T47D (cell line): ENCODE measurements at regions not wholly inside any gene's neighbourhood (a gene's known extent, or its start where the extent isn't known, plus 50 kb on each side); places are given as distances from the start of the nearest gene placed in this dataset.
"Not testable (repeated sequence)": the region's sequence is repeated elsewhere in the genome, so short reads cannot be mapped to it uniquely, and the experiment has no call there.

Experiments used
- DNase-seq, 2 experiments: peaks; one replicate each; pipeline versions ENCODE4 v3.0.0 to v3.0.0-alpha.2; 2011 to 2012; ENCODE audit warnings: low read depth in 1 of 2, low spot score in 1 of 2
- JUND ChIP-seq: IDR thresholded peaks from 2 replicates; pipeline ENCODE4 v1.6.1; 2012; ENCODE audit warnings: low read depth
- in situ Hi-C: cut with HindIII; loops from 2 replicates; pipeline ENCODE4 v1.10.0; 2016; ENCODE audit warnings: low sequenced_read_pairs, low pct_unique_long_range_greater_than_20kb

GRCh38 chr5:92215116-92215515, 832.0 kb upstream of the ARRDC3 start:
- in situ Hi-C loops: no loop called here
- no peak for DNase-seq
- no peak for TF ChIP-seq JUND

- TF ChIP-seq JUND: no peak
- in situ Hi-C loops: no loop called here
- DNase-seq: no peak
Observed at GRCh38 chr5:92208265-92208664, 825.1 kb upstream of the ARRDC3 start.

- TF ChIP-seq JUND: no peak
- in situ Hi-C loops: no loop called here
- DNase-seq: no peak
Observed at GRCh38 chr5:92207151-92207550, 824.0 kb upstream of the ARRDC3 start.

GRCh38 chr5:92206681-92207080, 823.6 kb upstream of the ARRDC3 start:
- no peak for DNase-seq
- no peak for TF ChIP-seq JUND
- in situ Hi-C loops: no loop called here

GRCh38 chr5:92199035-92199434, 815.9 kb upstream of the ARRDC3 start:
- in situ Hi-C loops, DNase-seq: not testable (repeated sequence)

GRCh38 chr5:92181656-92182055, 798.5 kb upstream of the ARRDC3 start:
- DNase-seq: no peak
- TF ChIP-seq JUND: no peak
- in situ Hi-C loops: no loop called here

- in situ Hi-C loops: no loop called here
- DNase-seq: no peak
- no peak for TF ChIP-seq JUND
Observed at GRCh38 chr5:92180391-92180790, 797.3 kb upstream of the ARRDC3 start.

GRCh38 chr5:92179651-92180050, 796.5 kb upstream of the ARRDC3 start:
- in situ Hi-C loops: no loop called here
- TF ChIP-seq JUND: no peak
- no peak for DNase-seq

GRCh38 chr5:92177926-92178487, 794.9 kb upstream of the ARRDC3 start:
- TF ChIP-seq JUND: no peak
- no peak for DNase-seq
- in situ Hi-C loops: no loop called here

- TF ChIP-seq JUND: no peak
Observed at GRCh38 chr5:92163906-92164305, 780.8 kb upstream of the ARRDC3 start.

GRCh38 chr5:92147798-92148197, 764.7 kb upstream of the ARRDC3 start:
- in situ Hi-C loops: no loop called here
- DNase-seq: no peak
- TF ChIP-seq JUND: no peak

More at GRCh38 chr5:92163906-92164305, 780.8 kb upstream of the ARRDC3 start:
- no peak for DNase-seq
- in situ Hi-C loops: no loop called here

- no peak for TF ChIP-seq JUND
- in situ Hi-C loops: no loop called here
- no peak for DNase-seq
Observed at GRCh38 chr5:92147266-92147665, 764.1 kb upstream of the ARRDC3 start.

GRCh38 chr5:92145852-92146251, 762.7 kb upstream of the ARRDC3 start:
- in situ Hi-C loops: no loop called here
- TF ChIP-seq JUND: no peak
- peak in 1 of 2 experiments; percentile 38 for DNase-seq

GRCh38 chr5:92144824-92145223, 761.7 kb upstream of the ARRDC3 start:
- no peak for DNase-seq
- no peak for TF ChIP-seq JUND
- in situ Hi-C loops: no loop called here

GRCh38 chr5:92132294-92132908, 749.3 kb upstream of the ARRDC3 start:
- in situ Hi-C loops, DNase-seq: not testable (repeated sequence)
